COLO829 (cell line): ENCODE measurements at regions not wholly inside any gene's neighbourhood (a gene's known extent, or its start where the extent isn't known, plus 50 kb on each side); places are given as distances from the start of the nearest gene placed in this dataset.
A peak's percentile ranks its signal among the peaks of the same experiment; 100 is the strongest.
"Not testable (repeated sequence)": the region's sequence is repeated elsewhere in the genome, so short reads cannot be mapped to it uniquely, and the experiment has no call there.

Source experiments
- DNase-seq: peaks from one replicate; pipeline ENCODE4 v3.0.0; 2012; ENCODE audit warnings: low spot score

DNA sequence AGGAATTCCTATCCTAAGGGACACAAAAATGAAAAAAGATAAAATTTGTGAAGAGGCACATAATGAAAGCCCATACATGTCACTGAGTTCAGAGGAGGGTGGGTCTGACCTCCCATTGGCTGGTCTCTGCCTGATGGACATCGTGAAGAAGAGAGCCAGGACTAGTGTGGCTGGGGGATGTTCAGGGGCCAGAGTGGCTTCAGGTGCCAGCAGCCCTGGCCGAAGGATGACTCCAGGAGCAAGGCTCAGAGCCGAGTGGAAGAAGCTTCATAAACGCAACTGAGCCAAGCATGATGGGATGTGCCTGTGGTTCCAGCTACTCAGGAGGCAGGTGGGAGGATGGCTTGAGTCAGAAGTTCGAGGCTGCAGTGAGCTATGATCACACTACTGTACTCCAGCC, 56.9 kb upstream of the ATP5PO start:
- DNase-seq: no peak

- no peak for DNase-seq
These were observed 55.9 kb upstream of the ATP5PO start for GRCh38 chr21:33971492-33972013.

DNA sequence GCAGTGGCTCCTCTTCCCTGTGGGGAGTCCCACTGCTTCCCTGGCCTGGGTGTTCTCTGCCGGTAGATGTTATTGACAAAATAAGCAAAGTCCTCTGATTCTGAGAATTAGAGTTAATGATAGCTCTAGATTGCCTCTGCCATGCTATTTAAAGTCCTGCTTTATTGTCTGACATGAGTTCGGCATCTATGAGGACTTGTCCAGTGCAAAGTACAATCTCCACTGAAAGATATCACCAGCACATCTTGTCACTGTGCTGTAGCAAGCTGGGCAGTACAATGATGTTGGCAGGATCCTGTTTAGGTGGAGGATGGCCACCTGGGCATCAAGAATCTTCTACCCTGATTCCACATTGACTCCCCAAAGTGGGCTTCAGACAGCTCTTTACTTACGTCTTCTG, 54.0 kb upstream of the ATP5PO start:
- no peak for DNase-seq

GRCh38 chr21:33968995-33969348, 53.4 kb upstream of the ATP5PO start:
- no peak for DNase-seq

- DNase-seq: peak; percentile 86
These were observed 52.7 kb upstream of the ATP5PO start for GRCh38 chr21:33968080-33968994.

GRCh38 chr21:33967086-33967571, 51.5 kb upstream of the ATP5PO start:
- DNase-seq: no peak

GRCh38 chr21:33966324-33966949, 50.8 kb upstream of the ATP5PO start:
- DNase-seq: no peak

GRCh38 chr21:33965662-33966061, 50.1 kb upstream of the ATP5PO start:
- not testable (repeated sequence) for DNase-seq
